ENCODE measurements at regions not wholly inside any gene's neighbourhood (a gene's known extent, or its start where the extent isn't known, plus 50 kb on each side); places are given as distances from the start of the nearest gene placed in this dataset.

DNA sequence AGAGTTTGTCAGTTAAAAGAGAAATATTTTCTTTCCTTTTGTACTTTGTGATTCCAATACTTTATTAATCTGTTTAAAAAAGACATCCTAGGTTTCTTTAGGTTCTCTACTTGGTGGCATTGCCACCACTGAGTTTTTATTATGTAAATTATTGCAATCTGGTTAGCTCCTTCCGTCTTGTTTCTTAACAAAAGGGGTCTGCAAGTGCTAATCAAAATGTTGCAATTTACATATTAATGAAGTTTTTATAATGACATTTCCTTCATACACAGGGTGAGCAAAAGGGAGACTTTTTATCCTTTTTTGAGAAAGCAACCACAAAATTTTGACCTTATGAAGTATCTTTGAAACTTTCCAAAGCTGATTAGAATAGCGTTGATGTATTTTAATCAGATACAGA is 1307.3 kb downstream of the ROBO2 start:
- intact Hi-C loops (cut with DNase I): no loop called here
- Histone ChIP-seq H3K9me3 (no peaks in the 10 kb centered on the region), H3K4me1 (no peaks in the 10 kb centered on the region), H3K27ac (no peak overlapping the region), H3K36me3 (no peaks in the 10 kb centered on the region), H3K27me3 (no peaks in the 10 kb centered on the region), H3K4me3 (no peak overlapping the region)
- DNase-seq (ENCODE audit: low spot score in 2 of 2): no peak
- TF ChIP-seq, protein P1, sequence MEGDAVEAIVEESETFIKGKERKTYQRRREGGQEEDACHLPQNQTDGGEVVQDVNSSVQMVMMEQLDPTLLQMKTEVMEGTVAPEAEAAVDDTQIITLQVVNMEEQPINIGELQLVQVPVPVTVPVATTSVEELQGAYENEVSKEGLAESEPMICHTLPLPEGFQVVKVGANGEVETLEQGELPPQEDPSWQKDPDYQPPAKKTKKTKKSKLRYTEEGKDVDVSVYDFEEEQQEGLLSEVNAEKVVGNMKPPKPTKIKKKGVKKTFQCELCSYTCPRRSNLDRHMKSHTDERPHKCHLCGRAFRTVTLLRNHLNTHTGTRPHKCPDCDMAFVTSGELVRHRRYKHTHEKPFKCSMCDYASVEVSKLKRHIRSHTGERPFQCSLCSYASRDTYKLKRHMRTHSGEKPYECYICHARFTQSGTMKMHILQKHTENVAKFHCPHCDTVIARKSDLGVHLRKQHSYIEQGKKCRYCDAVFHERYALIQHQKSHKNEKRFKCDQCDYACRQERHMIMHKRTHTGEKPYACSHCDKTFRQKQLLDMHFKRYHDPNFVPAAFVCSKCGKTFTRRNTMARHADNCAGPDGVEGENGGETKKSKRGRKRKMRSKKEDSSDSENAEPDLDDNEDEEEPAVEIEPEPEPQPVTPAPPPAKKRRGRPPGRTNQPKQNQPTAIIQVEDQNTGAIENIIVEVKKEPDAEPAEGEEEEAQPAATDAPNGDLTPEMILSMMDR (IDR thresholded peaks at IDR 0.05): no peak

- TF ChIP-seq, protein P1 (IDR thresholded peaks at IDR 0.05): no peak
- Histone ChIP-seq H3K9me3 (no peaks in the 10 kb centered on the region), H3K27ac (no peak overlapping the region), H3K36me3 (no peaks in the 10 kb centered on the region), H3K4me3 (no peak overlapping the region), H3K4me1 (no peaks in the 10 kb centered on the region), H3K27me3 (no peaks in the 10 kb centered on the region)
- intact Hi-C loops (cut with DNase I): no loop called here
- no peak for DNase-seq (ENCODE audit: low spot score in 2 of 2)
These were observed 1308.8 kb downstream of the ROBO2 start for GRCh38 chr3:78348664-78349063.

DNA sequence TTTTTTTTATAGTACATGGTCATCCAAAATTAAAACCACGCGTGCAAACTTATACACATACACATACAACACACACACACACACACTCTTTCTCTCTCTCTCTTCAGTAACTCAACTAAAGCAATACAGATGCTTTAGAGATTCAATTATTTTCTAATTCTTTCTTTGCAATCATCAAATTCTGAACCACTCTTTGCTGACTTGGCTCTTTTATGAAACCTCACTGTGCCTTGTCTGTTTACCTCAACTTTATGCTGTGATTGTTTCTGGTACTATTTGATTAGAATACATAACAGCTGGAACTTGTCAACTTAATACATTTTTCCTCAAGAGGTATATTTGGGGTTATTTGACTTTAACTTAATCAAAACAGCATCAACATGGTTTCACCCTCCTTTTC is 1309.7 kb downstream of the ROBO2 start:
- Histone ChIP-seq H3K27ac (no peak overlapping the region), H3K27me3 (no peaks in the 10 kb centered on the region), H3K4me3 (no peak overlapping the region), H3K36me3 (no peaks in the 10 kb centered on the region), H3K4me1 (no peaks in the 10 kb centered on the region), H3K9me3 (no peaks in the 10 kb centered on the region)
- TF ChIP-seq, protein P1 (IDR thresholded peaks at IDR 0.05): no peak
- intact Hi-C loops (cut with DNase I): no loop called here
- DNase-seq (ENCODE audit: low spot score in 2 of 2): no peak

DNA sequence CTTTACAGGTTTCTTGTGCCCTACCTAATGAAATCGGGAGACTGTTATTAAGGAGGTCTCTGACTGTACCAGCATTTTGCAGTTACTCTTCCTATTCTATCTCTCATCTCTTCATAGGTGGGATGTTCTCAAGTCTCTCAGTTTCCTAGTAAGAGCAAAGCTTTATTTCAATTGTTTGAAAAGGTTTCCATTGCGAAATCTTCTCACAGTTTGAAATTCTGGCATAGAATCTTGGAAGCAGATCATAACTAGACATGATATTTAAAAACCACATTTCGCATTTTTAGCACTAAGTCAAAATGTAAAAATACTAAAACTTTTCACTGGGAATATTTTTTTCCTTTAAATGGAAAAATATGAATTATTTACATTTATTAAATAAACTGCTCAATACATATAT is 1311.4 kb downstream of the ROBO2 start:
- Histone ChIP-seq H3K36me3 (no peaks in the 10 kb centered on the region), H3K4me3 (no peak overlapping the region), H3K27me3 (no peaks in the 10 kb centered on the region), H3K27ac (no peak overlapping the region), H3K4me1 (no peaks in the 10 kb centered on the region), H3K9me3 (no peaks in the 10 kb centered on the region)
- TF ChIP-seq, protein P1 (IDR thresholded peaks at IDR 0.05): no peak
- intact Hi-C loops (cut with DNase I): no loop called here
- DNase-seq (ENCODE audit: low spot score in 2 of 2): no peak

GRCh38 chr3:78353231-78353630 is 1313.3 kb downstream of the ROBO2 start:
- Histone ChIP-seq H3K27me3 (no peaks in the 10 kb centered on the region), H3K4me3 (no peak overlapping the region), H3K36me3 (no peaks in the 10 kb centered on the region), H3K4me1 (no peaks in the 10 kb centered on the region), H3K27ac (no peak overlapping the region), H3K9me3 (no peaks in the 10 kb centered on the region)
- intact Hi-C loops (cut with DNase I): no loop called here
- DNase-seq (ENCODE audit: low spot score in 2 of 2): no peak
- TF ChIP-seq, protein P1 (IDR thresholded peaks at IDR 0.05): no peak

DNA sequence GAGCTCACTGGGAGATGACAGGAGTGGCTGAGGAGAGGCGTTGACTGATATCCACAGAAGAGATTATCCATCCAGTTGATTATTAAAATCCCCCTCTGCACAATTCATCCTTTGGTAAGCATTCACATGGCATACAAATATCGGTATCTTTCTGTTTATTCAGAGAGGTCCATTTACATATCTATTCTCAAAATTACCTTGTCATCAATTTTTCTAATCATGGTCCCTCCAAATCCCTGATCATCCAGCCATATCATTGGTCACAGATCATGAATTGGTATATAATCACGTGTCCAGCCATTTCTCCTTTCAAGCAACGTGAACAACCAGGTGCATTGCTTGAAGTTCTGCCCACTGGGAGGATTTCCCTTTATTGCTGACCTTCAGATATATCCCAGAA is 1321.0 kb downstream of the ROBO2 start:
- Histone ChIP-seq H3K27me3 (no peaks in the 10 kb centered on the region), H3K27ac (no peak overlapping the region), H3K4me1 (no peaks in the 10 kb centered on the region), H3K9me3 (no peaks in the 10 kb centered on the region), H3K36me3 (no peaks in the 10 kb centered on the region), H3K4me3 (no peak overlapping the region)
- TF ChIP-seq, protein P1 (IDR thresholded peaks at IDR 0.05): no peak
- DNase-seq (ENCODE audit: low spot score in 2 of 2): no peak
- intact Hi-C loops (cut with DNase I): no loop called here
